GM21825 (cell line): ENCODE measurements at regions not wholly inside any gene's neighbourhood (a gene's known extent, or its start where the extent isn't known, plus 50 kb on each side); places are given as distances from the start of the nearest gene placed in this dataset.
"Not testable (repeated sequence)": the region's sequence is repeated elsewhere in the genome, so short reads cannot be mapped to it uniquely, and the experiment has no call there.

Experiments
- ATAC-seq: cut with Tn5 transposase; IDR thresholded peaks from one replicate; pipeline ENCODE4 v1.9.1; 2021; ENCODE audit warnings: mild to moderate bottlenecking, moderate library complexity; ENCODE audit not compliant: unreplicated experiment

- ATAC-seq = no peak
Measured at GRCh38 chr16:79954921-79955705, 354.6 kb upstream of the MAF start.

GRCh38 chr16:79950932-79951719 lies 350.6 kb upstream of the MAF start:
- ATAC-seq = no peak

- no peak for ATAC-seq
Measured at GRCh38 chr16:79949417-79949816, 348.9 kb upstream of the MAF start.

- no peak for ATAC-seq
Measured at GRCh38 chr16:79947771-79948170, 347.2 kb upstream of the MAF start.

- no peak for ATAC-seq
Measured at GRCh38 chr16:79946252-79946651, 345.7 kb upstream of the MAF start.

GRCh38 chr16:79943736-79944135 lies 343.2 kb upstream of the MAF start:
- no peak for ATAC-seq

GRCh38 chr16:79938575-79938974 lies 338.0 kb upstream of the MAF start:
- ATAC-seq = no peak

- not testable (repeated sequence) for ATAC-seq
Measured at GRCh38 chr16:79937671-79938070, 337.1 kb upstream of the MAF start.

GRCh38 chr16:79933603-79934002 lies 333.1 kb upstream of the MAF start:
- ATAC-seq = no peak

- no peak for ATAC-seq
Measured at GRCh38 chr16:79932572-79932971, 332.0 kb upstream of the MAF start.

- ATAC-seq = no peak
Measured at GRCh38 chr16:79931721-79932120, 331.2 kb upstream of the MAF start.

- ATAC-seq = no peak
Measured at GRCh38 chr16:79929260-79929965, 328.9 kb upstream of the MAF start.

GRCh38 chr16:79928142-79928873 lies 327.8 kb upstream of the MAF start:
- no peak for ATAC-seq

GRCh38 chr16:79926451-79927205 lies 326.1 kb upstream of the MAF start:
- ATAC-seq = no peak

- no peak for ATAC-seq
Measured at GRCh38 chr16:79923431-79923830, 322.9 kb upstream of the MAF start.

GRCh38 chr16:79920685-79921084 lies 320.1 kb upstream of the MAF start:
- no peak for ATAC-seq

- no peak for ATAC-seq
Measured at GRCh38 chr16:79918916-79919315, 318.4 kb upstream of the MAF start.

GRCh38 chr16:79915761-79916160 lies 315.2 kb upstream of the MAF start:
- ATAC-seq = no peak

- no peak for ATAC-seq
Measured at GRCh38 chr16:79914961-79915720, 314.6 kb upstream of the MAF start.
